ENCODE measurements at regions not wholly inside any gene's neighbourhood (a gene's known extent, or its start where the extent isn't known, plus 50 kb on each side); places are given as distances from the start of the nearest gene placed in this dataset.

DNA sequence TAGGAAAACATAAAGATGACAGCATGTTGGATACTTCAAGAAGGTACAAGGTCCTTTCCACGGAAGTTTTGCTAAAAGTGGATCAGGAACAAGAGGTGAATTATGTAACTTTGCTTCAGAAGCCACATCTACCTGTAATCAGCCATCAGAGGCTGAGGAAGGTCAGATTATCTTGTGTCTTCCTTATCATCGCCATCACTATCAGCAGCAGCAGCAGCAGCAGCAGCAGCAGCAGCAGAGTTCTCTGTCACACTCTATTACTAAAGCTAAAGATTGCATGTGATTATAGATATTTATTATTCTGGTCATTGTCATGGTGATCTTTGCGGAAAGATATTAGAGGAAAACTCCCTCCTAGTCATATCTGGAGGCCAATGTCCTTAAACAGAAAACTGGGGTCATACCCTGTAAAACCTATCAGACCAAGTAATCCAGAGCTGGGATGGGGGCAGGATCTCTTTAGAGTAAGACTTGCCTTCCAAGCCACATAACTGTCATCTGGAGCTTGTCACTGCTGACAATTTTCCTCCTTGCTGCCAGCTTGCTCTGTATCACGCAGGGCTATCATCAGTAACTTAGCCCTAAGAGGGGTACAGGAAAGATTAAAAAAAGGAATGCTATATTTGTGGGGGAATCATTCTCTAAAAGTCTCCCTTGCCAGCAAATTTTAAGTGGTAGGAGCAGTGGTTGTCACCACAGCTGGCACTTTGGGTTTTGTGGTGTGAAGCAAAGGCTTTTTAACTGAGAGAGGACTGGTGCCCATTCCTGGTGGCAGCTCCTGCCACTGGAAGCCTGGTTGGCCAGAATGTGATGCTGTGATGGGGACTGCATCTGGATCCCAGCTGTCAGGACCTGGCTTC, 130.9 kb upstream of the RASGRP1 start:
- DNase-seq (ENCODE audit: low read depth in 2 of 2): no peak

DNA sequence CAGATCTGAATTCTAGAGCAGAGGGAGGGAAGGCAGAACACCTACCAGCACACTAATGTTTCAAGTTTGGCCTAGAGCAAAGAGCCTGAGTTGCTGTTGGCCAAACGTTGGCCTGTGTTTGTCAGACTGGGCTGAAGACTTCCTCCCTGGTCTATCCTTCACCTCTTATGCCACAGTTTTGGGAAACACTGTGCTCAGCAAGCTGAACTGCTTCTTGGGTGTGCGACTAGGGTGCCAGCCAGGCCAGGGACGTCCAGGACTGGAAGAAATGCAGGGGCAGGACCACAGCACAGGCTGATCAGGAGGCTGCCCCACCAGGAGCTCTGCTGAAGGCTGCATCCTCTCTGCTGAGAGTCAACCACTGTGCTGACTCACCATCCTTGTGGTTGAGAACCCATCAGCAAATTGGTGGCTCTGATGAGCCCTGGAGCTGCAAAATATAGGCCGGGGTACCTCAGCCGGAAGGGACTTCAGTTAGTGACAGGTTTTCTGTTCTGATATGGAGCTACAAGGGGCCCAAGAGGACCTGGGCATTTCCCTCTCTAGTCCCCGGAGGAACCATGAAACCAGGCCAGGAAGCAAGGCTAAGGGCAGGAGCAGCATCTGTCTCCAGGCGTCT, 131.6 kb upstream of the RASGRP1 start:
- peak; percentile 56 to 59 for DNase-seq (ENCODE audit: low read depth in 2 of 2)

GRCh38 chr15:38696790-38697495, 132.3 kb upstream of the RASGRP1 start:
- DNase-seq (ENCODE audit: low read depth in 2 of 2): no peak

- DNase-seq (ENCODE audit: low read depth in 2 of 2): no peak
Measured at GRCh38 chr15:38698254-38698653, 133.6 kb upstream of the RASGRP1 start.

DNA sequence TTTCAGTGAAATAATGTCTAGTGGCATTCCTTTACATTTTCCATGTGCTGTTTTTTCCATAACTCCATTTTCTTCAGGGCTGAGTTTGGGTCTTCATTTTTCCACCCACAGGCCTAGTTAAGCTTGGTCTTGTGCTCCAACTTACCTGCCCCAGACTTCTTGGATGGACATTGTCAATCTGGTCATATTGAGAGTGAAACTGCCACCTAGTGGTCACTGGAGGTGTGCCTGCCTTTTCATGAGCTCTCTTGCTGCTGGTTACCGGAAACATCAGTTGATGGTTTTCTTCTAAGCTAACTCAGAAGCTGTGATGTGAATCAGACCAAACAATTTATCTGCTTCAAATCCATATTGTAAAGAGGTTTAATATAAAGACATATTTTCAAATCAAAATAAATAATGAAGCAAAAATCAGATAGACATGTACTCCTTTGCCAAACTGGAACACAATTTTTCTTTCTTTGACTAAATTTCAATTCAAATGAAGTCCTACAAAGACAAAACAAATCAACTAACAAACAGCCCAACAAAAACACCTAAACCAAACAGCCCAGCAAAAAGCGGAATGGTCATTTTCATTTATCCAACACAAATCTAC, 135.1 kb upstream of the RASGRP1 start:
- DNase-seq (ENCODE audit: low read depth in 2 of 2): peak; percentile 49 to 69

DNA sequence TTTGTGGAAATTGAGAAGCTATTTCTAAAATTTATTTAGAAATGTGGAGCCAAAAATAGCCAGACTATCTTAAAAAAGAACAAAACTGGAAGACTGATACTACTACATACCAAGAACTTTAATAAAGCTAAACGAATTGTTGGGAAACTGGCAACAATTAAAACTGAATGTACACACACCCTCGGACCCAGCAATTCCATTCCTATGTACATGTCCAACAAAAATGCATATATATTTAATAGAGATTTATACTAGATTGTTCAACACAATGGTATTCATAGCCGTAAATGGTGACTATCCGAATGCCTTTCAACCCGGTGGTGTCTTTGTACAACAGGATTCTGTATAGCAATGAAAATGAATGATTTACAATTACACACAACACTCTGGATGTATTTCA, 136.5 kb upstream of the RASGRP1 start:
- DNase-seq (ENCODE audit: low read depth in 2 of 2): no peak

GRCh38 chr15:38702178-38702912, 137.7 kb upstream of the RASGRP1 start:
- no peak for DNase-seq (ENCODE audit: low read depth in 2 of 2)

GRCh38 chr15:38705436-38706219, 141.0 kb upstream of the RASGRP1 start:
- no peak for DNase-seq (ENCODE audit: low read depth in 2 of 2)

GRCh38 chr15:38706956-38707355, 142.3 kb upstream of the RASGRP1 start:
- DNase-seq (ENCODE audit: low read depth in 2 of 2): no peak

- no peak for DNase-seq (ENCODE audit: low read depth in 2 of 2)
Measured at GRCh38 chr15:38707802-38708671, 143.4 kb upstream of the RASGRP1 start.

GRCh38 chr15:38708672-38709180, 144.1 kb upstream of the RASGRP1 start:
- DNase-seq (ENCODE audit: low read depth in 2 of 2): no peak

DNA sequence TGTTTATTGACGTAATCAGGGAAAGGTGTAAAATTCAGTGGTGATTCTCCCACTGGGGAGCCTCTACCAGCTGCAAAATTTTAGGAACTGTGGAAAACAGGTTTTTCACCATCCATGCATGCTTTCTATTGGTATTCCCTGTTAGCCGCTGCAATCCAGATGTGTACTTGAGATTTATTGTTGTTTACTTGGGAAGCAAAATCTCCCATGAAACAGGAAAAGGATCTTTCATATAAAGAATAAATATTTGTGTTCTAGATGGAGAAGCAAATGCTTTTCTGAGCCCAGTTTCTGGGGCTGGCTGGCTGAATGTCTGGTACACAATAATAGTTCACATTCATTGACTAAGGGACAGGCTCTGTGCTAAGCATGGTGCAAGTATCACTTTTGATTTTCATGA, 144.6 kb upstream of the RASGRP1 start:
- DNase-seq (ENCODE audit: low read depth in 2 of 2): no peak

DNA sequence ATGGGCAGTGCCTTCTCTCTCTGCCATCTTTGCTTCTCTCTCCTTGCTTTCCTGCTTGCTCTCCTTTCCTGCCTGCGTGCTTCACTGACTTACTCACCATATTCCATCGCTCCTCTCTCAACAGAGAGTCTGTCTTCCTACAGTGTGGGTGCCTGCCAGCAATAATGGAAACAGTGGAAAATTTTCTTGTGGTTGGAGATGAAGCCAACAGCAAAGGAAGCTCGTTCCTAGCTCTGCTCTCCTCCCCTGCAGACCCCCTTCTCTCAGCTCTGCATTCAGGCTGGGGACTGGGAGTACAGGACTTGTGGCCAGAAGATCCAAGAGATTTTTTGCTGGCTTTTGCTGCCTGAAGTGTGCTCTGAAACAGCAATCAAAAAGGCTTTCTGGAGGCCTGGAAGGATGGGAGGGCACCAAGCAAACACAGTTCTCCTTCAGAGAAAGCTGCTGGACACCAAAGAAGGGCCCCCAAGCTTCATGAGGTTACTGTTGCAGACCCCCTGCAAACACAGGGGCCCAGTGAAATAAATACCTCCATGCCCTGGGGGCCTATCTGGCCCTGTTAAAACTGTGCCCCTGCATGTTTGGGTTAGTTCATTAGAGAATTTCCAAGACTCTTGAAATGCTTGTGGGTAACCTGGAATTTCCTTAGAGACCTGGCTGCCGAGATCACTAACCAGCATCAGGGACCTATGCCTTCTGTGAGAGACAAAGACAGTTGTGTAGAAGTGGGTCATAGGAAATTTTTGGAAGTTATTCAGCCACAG, 149.9 kb upstream of the RASGRP1 start:
- no peak for DNase-seq (ENCODE audit: low read depth in 2 of 2)

DNA sequence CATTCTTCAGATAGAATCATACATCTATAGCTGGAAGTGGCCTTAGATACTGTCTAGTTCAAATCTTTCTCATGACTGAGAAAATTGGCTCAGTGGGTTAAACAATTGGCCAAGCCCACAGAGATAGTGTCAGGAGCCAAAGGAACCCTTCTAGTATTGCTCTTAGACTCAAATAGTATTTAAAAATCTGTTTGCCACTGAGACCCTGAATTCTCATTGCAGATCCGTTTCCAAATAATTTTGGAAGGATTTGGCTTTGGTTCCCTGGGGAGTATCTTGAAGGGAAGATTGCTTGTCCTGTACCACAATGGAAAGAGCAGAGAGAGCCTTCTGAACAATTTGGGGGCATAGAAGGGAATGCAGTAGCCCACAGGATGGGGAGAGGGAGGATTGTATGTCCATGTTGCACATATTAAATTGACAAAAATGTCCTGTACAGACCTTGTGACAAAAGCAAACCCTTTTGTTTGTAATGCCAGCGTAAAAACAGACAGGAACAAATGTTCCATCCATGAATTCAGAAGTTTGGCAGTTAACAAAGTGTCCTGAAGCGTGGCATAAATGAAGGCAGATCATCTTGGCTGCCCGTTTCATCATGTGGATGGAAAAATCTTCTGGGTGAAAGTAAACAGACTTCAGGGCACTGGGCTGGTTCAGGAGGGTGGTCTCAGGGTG, 156.4 kb upstream of the RASGRP1 start:
- DNase-seq (ENCODE audit: low read depth in 2 of 2): no peak

DNA sequence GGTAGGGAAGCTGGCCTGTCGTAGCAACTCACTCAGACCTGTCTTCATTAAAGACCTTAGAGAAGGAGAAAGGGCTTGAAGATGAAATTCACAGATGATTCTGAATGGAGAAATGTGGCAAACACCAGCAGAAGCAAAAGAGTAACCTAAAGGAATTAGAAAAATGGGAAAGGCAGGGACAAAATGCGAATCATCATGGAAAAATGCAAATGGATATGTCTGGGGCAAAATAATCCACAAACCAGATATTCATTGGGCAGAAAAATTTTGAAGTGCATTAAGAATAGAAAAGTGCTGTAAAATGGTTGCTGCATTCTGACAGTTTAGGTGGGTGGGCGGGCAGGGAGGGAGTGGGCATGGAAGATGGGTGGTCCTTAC, 156.9 kb upstream of the RASGRP1 start:
- no peak for DNase-seq (ENCODE audit: low read depth in 2 of 2)

DNA sequence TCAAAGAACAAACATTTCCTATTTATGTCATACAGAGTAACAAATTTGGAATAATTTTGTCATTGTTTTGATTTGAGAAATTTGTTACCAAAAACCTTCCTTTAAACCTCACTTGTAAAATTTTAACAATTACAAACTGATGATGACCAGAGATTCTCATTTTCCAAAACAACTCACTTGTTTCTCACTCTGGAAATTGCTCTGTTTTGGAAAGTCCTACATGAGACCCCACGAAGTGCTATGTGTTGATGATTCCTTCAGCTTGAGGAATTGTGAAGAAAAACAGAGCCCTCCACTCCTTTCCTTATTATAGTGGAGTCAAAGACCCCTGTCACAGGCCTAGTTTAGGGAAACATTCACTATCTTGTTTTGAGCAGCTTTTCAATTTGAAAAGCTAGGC, 157.6 kb upstream of the RASGRP1 start:
- DNase-seq (ENCODE audit: low read depth in 2 of 2): no peak

DNA sequence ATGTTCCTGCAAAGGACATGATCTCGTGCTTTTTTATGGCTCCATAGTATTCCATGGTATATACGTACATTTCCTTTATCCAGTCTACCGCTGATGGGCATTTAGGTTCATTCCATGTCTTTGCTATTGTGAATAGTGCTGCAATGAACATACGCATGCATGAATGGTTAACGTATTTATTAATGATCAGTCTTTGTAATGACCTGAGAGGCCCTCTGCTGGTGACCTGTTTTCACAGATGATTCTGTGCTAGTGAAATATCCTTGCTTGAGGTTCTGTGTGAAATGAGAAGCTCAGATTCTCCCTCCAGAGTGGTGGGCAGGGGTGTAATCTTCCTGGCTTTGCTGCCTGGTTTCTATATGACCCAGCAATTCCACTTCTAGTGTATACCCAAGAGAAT, 160.2 kb upstream of the RASGRP1 start:
- DNase-seq (ENCODE audit: low read depth in 2 of 2): no peak

DNA sequence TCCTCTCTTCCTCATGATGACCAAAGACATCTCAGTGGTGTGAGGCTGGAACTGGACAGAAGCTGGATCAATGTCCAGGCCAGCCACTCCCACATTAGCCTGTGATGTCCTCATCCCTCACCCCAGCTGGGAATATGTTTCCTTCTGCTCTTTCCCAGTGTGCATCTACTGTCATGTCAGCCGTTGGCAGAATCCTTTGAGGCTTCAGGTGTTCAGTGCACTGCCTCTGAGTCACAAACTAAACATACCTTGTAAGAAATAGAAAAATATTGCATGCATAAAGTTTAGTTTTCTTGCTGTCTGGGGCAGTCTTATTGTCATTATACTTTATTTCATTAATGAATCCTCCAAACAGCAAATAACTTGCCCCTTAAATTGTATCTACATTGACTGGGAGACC, 161.6 kb upstream of the RASGRP1 start:
- no peak for DNase-seq (ENCODE audit: low read depth in 2 of 2)

Data from stimulated activated CD8-positive, alpha-beta memory T cell treated with anti-CD3 and anti-CD28 coated beads, Interleukin-7, amount 100 ng/mL, for 4 hours (primary cell).